GM21529 (cell line): ENCODE measurements at regions not wholly inside any gene's neighbourhood (a gene's known extent, or its start where the extent isn't known, plus 50 kb on each side); places are given as distances from the start of the nearest gene placed in this dataset.
"Not testable (repeated sequence)": the region's sequence is repeated elsewhere in the genome, so short reads cannot be mapped to it uniquely, and the experiment has no call there.

Experiments used
- ATAC-seq: cut with Tn5 transposase; IDR thresholded peaks from one replicate; pipeline ENCODE4 v1.9.1; 2021; ENCODE audit not compliant: unreplicated experiment

- no peak for ATAC-seq
Measured at GRCh38 chr13:56317841-56318240, 822.9 kb upstream of the PRR20A start.

DNA sequence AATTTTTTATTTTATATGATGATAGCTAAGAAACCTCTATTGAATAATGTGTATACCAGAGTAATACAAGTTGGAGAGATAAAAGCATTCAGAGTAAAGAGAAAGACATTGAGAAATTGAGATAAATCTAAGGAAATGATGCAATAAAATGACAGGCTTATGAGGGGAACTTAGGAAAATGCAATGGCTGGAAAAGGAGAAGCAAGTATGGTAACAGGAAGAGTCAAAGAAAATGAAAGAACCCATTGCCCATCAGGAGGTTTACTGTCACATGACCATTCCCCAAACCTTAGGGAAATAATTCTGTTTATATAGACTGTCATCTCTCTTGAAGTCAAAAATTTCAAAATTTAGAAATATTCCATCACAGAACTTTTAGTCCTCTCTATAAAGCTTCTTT lies 808.0 kb upstream of the PRR20A start:
- ATAC-seq = no peak

DNA sequence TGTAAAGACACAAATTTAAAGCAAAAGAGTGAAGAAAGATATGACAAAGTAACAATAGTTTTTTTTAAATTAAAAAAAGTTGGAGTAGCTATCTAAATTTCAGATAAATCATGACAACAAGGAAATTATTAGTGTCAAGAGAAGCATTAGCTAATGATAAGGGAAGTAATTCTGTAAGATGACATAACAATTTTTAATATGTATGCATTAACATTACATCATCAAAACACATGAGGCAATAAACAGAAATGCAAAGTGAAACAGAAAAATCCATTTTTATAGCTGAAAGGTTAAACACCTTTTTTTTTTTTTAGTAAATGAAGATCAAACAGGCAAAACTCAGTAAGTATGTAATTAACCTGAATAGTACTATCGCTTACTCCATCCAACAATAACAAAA lies 804.9 kb upstream of the PRR20A start:
- ATAC-seq = no peak

- ATAC-seq = no peak
Measured at GRCh38 chr13:56338421-56338820, 802.3 kb upstream of the PRR20A start.

DNA sequence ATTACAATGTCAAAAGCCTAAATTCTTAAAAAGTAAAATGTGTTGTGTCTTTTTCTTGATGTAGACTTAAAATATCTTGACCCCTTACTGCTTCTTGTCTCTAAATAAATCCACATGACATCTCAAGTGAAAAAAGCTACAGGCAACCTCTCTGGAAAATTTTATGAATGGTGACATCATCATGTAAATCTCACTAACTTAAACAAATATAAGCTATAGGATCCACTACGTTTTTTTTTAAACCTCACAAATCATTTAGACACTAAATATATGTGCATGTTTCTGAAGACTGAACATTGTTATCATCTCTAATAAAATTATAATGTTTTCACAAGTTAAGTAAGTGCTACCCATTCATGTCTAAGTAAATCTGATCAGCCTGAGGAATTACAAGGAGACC lies 793.7 kb upstream of the PRR20A start:
- ATAC-seq = no peak

- no peak for ATAC-seq
Measured at GRCh38 chr13:56349866-56350265, 790.9 kb upstream of the PRR20A start.

GRCh38 chr13:56351041-56351440 lies 789.7 kb upstream of the PRR20A start:
- no peak for ATAC-seq

DNA sequence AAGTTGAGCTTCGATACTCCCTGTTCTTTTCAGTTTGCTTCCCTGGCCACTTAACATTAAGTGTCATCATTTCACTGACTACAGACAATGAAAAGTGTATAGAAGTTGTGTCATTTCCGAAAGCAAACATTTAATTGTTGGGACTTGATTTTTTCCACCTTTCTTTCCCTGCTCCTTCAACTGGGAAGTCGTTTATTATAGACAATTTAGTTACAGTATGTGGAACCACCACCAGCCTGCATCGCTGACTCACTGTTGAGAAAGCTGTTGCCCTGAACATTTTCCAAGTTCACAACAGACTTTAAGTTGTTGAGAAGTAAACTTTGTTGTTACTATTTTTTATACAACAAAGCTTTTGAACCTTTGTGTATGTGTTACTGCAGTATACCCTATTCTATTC lies 788.4 kb upstream of the PRR20A start:
- no peak for ATAC-seq

- no peak for ATAC-seq
Measured at GRCh38 chr13:56352901-56353300, 787.8 kb upstream of the PRR20A start.

DNA sequence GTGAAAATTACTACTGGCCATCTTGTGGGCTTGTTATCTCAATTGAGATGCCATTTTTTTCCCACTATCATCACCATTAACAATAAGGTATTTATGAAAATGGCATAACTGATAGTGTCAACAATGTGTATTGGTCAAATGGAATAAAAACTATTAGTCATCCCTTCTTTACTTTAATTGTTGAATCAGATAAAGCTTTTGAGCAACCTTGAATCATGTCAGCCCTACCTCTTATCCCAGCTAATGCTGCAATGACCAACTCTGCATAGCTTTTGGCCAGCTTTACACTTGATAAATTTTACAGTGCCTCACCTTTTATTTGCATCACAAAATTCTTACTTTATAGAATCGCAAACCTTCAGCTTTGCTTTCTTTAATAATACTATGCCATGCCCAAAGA lies 784.0 kb upstream of the PRR20A start:
- ATAC-seq = no peak

DNA sequence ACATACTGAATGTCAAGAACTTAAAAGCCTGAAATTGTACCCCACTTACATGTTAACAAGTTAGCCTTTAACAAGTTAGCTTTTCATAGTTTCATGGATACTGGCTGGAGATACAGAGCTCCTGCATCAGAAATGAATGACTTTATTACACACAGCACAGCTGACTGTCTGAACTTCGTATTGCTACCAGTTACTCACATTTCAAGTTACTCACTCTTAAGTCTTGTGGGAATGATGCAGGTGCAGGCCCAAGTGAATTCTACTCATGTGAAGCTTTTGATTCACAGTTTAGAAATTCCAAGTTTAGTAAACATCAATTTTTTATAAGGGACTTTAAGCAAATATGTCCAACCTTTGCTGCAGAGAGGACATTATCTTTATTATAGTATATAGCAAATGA lies 762.2 kb upstream of the PRR20A start:
- ATAC-seq = no peak

GRCh38 chr13:56393549-56393948 lies 747.2 kb upstream of the PRR20A start:
- no peak for ATAC-seq

DNA sequence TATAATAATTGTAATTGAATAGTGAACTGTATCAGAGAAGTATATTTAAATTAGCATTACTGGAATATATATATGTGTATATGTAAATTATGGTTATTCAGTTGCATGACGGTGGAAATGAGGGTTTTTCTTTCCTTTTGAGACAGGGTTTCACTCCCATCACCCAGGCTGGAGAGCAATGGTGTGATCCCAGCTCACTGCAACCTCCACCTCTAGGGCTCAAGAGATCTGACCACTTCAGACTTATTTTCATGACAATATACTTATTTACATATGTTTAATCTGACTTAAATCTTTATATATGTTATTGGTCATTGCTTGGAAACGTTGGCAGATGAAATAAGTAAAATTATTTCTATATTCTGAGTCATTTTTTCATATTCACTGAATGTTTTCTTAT lies 744.4 kb upstream of the PRR20A start:
- no peak for ATAC-seq

GRCh38 chr13:56400774-56401173 lies 739.9 kb upstream of the PRR20A start:
- ATAC-seq = no peak

DNA sequence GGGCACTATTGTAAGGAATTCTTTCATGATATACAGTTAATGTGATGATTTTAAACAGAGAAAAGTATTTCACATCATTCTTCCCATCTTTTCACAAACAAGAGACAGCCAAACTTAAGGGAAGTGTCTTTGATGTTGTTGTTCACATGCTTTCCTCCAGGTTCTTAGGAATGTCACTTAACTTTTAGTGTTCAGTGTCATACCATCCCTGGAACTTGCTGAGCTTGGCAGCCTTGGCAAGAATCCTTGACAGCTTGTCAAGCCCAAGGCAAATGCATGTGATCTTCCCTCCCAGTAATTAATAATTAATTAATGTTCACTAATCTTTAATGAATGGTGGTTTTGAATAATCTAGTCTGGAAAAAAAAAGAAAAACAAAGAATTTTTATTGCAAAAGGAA lies 727.9 kb upstream of the PRR20A start:
- no peak for ATAC-seq

DNA sequence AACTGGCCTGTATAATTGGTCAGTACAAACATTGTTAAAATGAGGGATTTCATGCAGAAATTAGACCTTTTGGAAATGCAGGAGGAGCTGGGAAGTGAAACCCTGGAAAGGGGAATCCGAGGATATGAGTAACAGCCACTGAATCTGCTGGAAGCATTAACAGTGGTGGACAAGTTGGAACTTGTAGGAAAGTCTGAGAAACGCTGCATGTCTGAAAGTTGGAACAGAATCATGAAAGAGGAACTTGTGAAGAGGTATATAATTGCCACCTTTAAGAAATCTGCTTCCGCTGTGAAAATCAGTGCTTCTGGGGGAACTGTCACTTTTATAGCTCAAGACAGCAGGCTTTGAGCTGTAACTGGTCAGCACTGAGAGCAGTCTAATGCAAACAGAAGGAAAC lies 716.5 kb upstream of the PRR20A start:
- ATAC-seq = no peak

GRCh38 chr13:56457535-56458190 lies 683.1 kb upstream of the PRR20A start:
- no peak for ATAC-seq

DNA sequence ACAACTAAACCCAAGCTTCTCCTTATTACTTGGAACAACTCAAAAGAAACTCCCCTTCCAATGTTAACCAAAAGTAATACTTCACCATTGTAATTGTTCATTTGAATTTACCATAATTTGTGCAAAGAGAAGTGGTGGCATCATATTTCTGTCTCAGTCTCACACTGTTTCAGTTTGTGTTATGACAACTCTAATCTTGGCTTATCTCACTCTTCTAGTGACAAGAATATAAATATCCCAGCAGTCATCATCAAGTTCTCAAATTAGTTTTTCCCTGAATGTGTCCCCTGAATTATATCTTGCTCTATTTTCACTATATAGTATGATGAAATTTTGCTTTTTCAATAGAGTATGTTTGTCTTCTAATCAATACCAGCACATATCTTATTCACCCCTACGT lies 681.4 kb upstream of the PRR20A start:
- ATAC-seq = no peak

DNA sequence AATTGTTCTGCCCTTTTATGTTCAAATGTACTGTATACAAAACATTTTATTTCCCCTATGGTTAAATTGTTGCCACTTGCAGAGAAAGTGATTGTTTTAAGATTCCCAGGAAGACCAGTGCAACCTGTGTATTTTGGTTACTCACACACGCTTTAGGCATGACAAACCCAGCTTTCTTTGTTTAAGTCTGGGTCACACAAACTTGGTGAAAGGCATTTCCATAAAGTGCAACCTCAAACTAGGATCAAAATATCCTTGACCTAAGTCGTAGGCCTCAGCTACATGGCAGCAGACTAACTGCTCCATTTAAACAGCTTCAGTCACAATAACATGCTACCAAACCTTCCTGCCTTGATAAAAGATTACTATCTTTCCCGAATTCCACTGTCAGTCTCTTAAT lies 639.0 kb upstream of the PRR20A start:
- ATAC-seq = no peak

- no peak for ATAC-seq
Measured at GRCh38 chr13:56510836-56511235, 629.9 kb upstream of the PRR20A start.

DNA sequence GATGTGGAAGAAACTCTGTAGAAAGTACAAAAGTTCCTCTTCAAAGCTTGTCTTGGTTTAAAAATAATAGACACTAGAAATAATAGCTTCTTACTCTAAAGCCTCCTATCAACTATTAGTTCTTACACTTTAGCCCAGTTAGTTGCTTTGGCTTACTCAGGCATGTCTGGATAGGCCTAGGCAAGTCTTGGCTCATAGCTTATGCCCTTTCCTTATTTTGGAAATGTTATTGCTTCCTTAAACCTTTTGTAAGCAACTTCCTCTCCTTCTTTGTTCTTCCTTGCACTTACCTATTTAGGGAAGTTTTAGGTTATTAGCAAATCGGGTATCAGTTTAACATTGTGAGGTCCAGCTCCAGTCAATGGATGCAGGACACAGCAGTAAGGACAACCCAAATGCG lies 628.4 kb upstream of the PRR20A start:
- ATAC-seq = not testable (repeated sequence)

GRCh38 chr13:56515441-56515840 lies 625.3 kb upstream of the PRR20A start:
- ATAC-seq = no peak

DNA sequence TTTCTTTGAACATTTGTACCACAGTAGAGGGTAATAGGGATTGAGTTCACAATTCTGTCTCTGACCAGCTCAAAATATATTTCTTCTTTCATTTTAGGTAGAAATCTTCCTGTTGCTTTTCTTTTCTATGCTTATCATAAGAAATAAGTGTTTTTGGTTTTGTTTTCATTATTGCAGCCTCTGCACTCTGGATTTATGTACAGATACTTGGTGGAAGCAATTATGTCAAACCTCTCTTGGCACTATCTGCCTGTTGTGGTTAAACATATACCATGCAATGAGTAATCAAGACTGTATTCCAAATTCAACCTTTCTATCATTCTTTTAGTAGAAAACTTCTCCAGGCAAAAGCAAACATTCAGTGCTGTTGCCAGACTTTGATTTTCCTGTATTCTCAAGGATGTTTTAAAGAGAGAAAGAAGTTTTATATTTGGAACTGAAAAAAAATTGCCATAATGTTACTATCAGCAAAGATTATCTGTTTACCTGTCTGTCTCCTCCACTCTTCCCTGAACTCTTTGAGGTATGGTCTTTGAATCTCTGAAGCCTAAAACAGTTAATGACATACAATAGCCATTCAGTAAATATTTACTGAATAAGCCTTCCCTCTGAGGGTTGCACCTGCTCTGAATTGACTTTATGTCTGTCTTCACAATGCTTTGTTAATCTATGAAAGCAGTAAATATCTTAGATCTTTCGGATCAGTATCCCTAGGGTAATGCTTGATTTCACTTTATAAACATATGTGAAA lies 612.5 kb upstream of the PRR20A start:
- no peak for ATAC-seq
